IMR-90 (cell line): ENCODE measurements at regions not wholly inside any gene's neighbourhood (a gene's known extent, or its start where the extent isn't known, plus 50 kb on each side); places are given as distances from the start of the nearest gene placed in this dataset.
A peak's percentile ranks its signal among the peaks of the same experiment; 100 is the strongest.

Source experiments
- ATAC-seq: fragments of 200-7000 bp; cut with Tn5 transposase; 2 replicates; pipeline ENCODE4 v1.9.1; 2020; ENCODE audit warnings: low read depth, mild to moderate bottlenecking, moderate library complexity
- BruUV-seq: library from RNA; stranded (reverse); fragments of 400-500 nt; replicated peaks from 2 replicates; lab custom pipeline; 2021; lab: Mats Ljungman, UMichigan
- CTCF ChIA-PET: fragments of 300-600 bp; formaldehyde crosslinking; extraction: SDS; loops from one replicate; lab custom pipeline; 2021; ENCODE audit warnings: antibody characterized with exemption; lab: Yijun Ruan, JAX
- POLR2A ChIA-PET: fragments of 300-600 bp; sonication (Branson Sonifier 250); formaldehyde crosslinking; loops from one replicate; lab custom pipeline; 2022; ENCODE audit warnings: antibody characterized with exemption; ENCODE audit not compliant: unreplicated experiment; lab: Charles Lee
- DNase-seq: peaks from one replicate; pipeline ENCODE4 v3.0.0; 2013
- H2AFZ ChIP-seq: replicated peaks from 2 replicates; pipeline ENCODE3; 2013; ENCODE audit warnings: low read length, mild to moderate bottlenecking; ENCODE audit not compliant: poor library complexity
- H2AK5ac ChIP-seq: 2 replicates; pipeline ENCODE4 v1.6.1; 2013; ENCODE audit warnings: low read depth, low read length, inconsistent platforms
- H2AK9ac ChIP-seq: replicated peaks from 2 replicates; pipeline ENCODE3; 2013; ENCODE audit warnings: mild to moderate bottlenecking, low read depth, low read length, moderate library complexity; ENCODE audit not compliant: poor library complexity
- H2BK120ac ChIP-seq: 2 replicates; pipeline ENCODE4 v1.6.1; 2013; ENCODE audit warnings: low read depth, low read length, inconsistent platforms
- H2BK15ac ChIP-seq: 3 replicates; pipeline ENCODE4 v1.6.1; 2013; ENCODE audit warnings: low read depth, low read length, inconsistent platforms
- H2BK20ac ChIP-seq: 2 replicates; pipeline ENCODE4 v1.6.1; 2013; ENCODE audit warnings: low read depth, mild to moderate bottlenecking, inconsistent platforms, low read length, moderate library complexity
- H2BK5ac ChIP-seq: 2 replicates; pipeline ENCODE4 v1.6.1; 2013; ENCODE audit warnings: mild to moderate bottlenecking, low read depth, low read length, inconsistent platforms; ENCODE audit not compliant: poor library complexity, severe bottlenecking
- H3K14ac ChIP-seq: replicated peaks from 2 replicates; pipeline ENCODE4 v1.6.1; 2013; ENCODE audit warnings: low read depth, low read length, inconsistent platforms
- H3K18ac ChIP-seq: 2 replicates; pipeline ENCODE4 v1.6.1; 2013; ENCODE audit warnings: low read depth, low read length, control low read depth
- H3K23ac ChIP-seq: 2 replicates; pipeline ENCODE4 v1.6.1; 2013; ENCODE audit warnings: low read depth, low read length, inconsistent platforms
- H3K27ac ChIP-seq: 2 replicates; pipeline ENCODE4 v1.5.1; 2013; ENCODE audit warnings: mild to moderate bottlenecking, control low read depth, low read length; ENCODE audit not compliant: insufficient read depth
- H3K27me3 ChIP-seq: 2 replicates; pipeline ENCODE4 v1.6.1; 2013; ENCODE audit warnings: low read length; ENCODE audit not compliant: control insufficient read depth, insufficient read depth
- H3K36me3 ChIP-seq: 2 replicates; pipeline ENCODE4 v1.6.1; 2013; ENCODE audit warnings: low read length, mixed read lengths; ENCODE audit not compliant: control insufficient read depth, insufficient read depth
- H3K4ac ChIP-seq: 2 replicates; pipeline ENCODE4 v1.6.1; 2013; ENCODE audit warnings: low read depth, low read length, inconsistent platforms
- H3K4me1 ChIP-seq: 2 replicates; pipeline ENCODE4 v1.6.1; 2013; ENCODE audit warnings: low read length, mixed read lengths; ENCODE audit not compliant: control insufficient read depth, insufficient read depth
- H3K4me2 ChIP-seq: 2 replicates; pipeline ENCODE4 v1.6.1; 2013; ENCODE audit warnings: low read depth, mild to moderate bottlenecking, control low read depth, low read length, moderate library complexity
- H3K4me3 ChIP-seq: 2 replicates; pipeline ENCODE4 v1.5.1; 2013; ENCODE audit warnings: low read depth, mild to moderate bottlenecking, control low read depth, low read length, moderate library complexity; ENCODE audit not compliant: insufficient read depth
- H3K56ac ChIP-seq: 2 replicates; pipeline ENCODE4 v1.6.1; 2013; ENCODE audit warnings: low read length, inconsistent platforms; ENCODE audit not compliant: insufficient read depth; ENCODE audit errors: extremely low read depth
- H3K79me1 ChIP-seq, 2 experiments: 2 replicates each; pipeline ENCODE4 v1.6.1; 2013; ENCODE audit warnings: low read length in 2 of 2, inconsistent platforms in 1 of 2, low read depth in 1 of 2
- H3K9ac ChIP-seq: 2 replicates; pipeline ENCODE4 v1.6.1; 2013; ENCODE audit warnings: low read depth, low read length, control low read depth
- H3K9me1 ChIP-seq: 2 replicates; pipeline ENCODE4 v1.6.1; 2013; ENCODE audit warnings: low read length, inconsistent platforms; ENCODE audit not compliant: insufficient read depth
- H3K9me3 ChIP-seq: 2 replicates; pipeline ENCODE4 v1.6.1; 2013; ENCODE audit warnings: low read length; ENCODE audit not compliant: control insufficient read depth, insufficient read depth
- H4K20me1 ChIP-seq: 2 replicates; pipeline ENCODE4 v1.6.1; 2013; ENCODE audit warnings: low read length, inconsistent platforms; ENCODE audit not compliant: insufficient read depth
- H4K5ac ChIP-seq: 2 replicates; pipeline ENCODE4 v1.6.1; 2013; ENCODE audit warnings: mild to moderate bottlenecking, low read depth, low read length, control low read depth
- H4K8ac ChIP-seq, 2 experiments: 2 replicates each; pipeline ENCODE4 v1.6.1; 2013; ENCODE audit warnings: low read depth in 2 of 2, low read length in 2 of 2, control low read depth in 1 of 2, inconsistent platforms in 1 of 2
- H4K91ac ChIP-seq: 2 replicates; pipeline ENCODE4 v1.6.1; 2013; ENCODE audit warnings: low read depth, low read length, inconsistent platforms; ENCODE audit not compliant: insufficient read depth
- BHLHE40 ChIP-seq: fragments of 150-350 bp; IDR thresholded peaks from 2 replicates; pipeline ENCODE4 v1.6.1; 2016; ENCODE audit warnings: mild to moderate bottlenecking, low read depth, low read length
- CEBPB ChIP-seq: IDR thresholded peaks from 2 replicates; pipeline ENCODE4 v1.6.1; 2012; ENCODE audit warnings: low read depth, low read length, improper control_type of control experiment
- CHD1 ChIP-seq: IDR thresholded peaks from 2 replicates; pipeline ENCODE4 v1.6.1; 2012; ENCODE audit warnings: low read depth, low read length, improper control_type of control experiment
- CTCF ChIP-seq: conservative IDR thresholded peaks from 2 replicates; pipeline ENCODE4 v1.5.1; 2012; ENCODE audit warnings: mild to moderate bottlenecking, low read depth, low read length, improper control_type of control experiment
- ELK1 ChIP-seq: fragments of 150-350 bp; IDR thresholded peaks from 2 replicates; pipeline ENCODE4 v1.6.1; 2016; ENCODE audit warnings: low read depth, mild to moderate bottlenecking, low read length, moderate library complexity, borderline replicate concordance
- FOS ChIP-seq: fragments of 150-350 bp; IDR thresholded peaks from 2 replicates; pipeline ENCODE4 v1.6.1; 2016; ENCODE audit warnings: low read depth, low read length
- MAFK ChIP-seq: IDR thresholded peaks from 2 replicates; pipeline ENCODE4 v1.6.1; 2012; ENCODE audit warnings: low read depth, low read length, improper control_type of control experiment
- MAZ ChIP-seq: IDR thresholded peaks from 2 replicates; pipeline ENCODE4 v1.6.1; 2012; ENCODE audit warnings: low read depth, mild to moderate bottlenecking, low read length, improper control_type of control experiment, moderate library complexity, borderline replicate concordance
- MXI1 ChIP-seq: IDR thresholded peaks from 2 replicates; pipeline ENCODE4 v1.6.1; 2012; ENCODE audit warnings: low read depth, mild to moderate bottlenecking, low read length, moderate library complexity, borderline replicate concordance
- NFE2L2 ChIP-seq: fragments of 150-350 bp; IDR thresholded peaks from 2 replicates; pipeline ENCODE4 v1.6.1; 2016; ENCODE audit warnings: low read depth, mild to moderate bottlenecking, low read length
- POLR2A ChIP-seq: IDR thresholded peaks from 2 replicates; pipeline ENCODE4 v1.6.1; 2012; ENCODE audit warnings: mild to moderate bottlenecking, low read depth, low read length
- RAD21 ChIP-seq: IDR thresholded peaks from 2 replicates; pipeline ENCODE4 v1.6.1; 2012; ENCODE audit warnings: low read length, improper control_type of control experiment
- RFX5 ChIP-seq: IDR thresholded peaks from 2 replicates; pipeline ENCODE4 v1.8.0; 2012; ENCODE audit warnings: low read depth, mild to moderate bottlenecking, low read length, moderate library complexity
- SMC3 ChIP-seq: fragments of 150-350 bp; IDR thresholded peaks from 2 replicates; pipeline ENCODE4 v1.6.1; 2016; ENCODE audit warnings: low read depth, mild to moderate bottlenecking, antibody characterized with exemption, low read length, moderate library complexity
- WGBS, 2 experiments: methylation state at CpG; one replicate each; pipeline versions ENCODE4 v1.1.5 to v1.1.7; 2013; ENCODE audit warnings: missing lambda C conversion rate in 2 of 2; ENCODE audit not compliant: insufficient read length in 1 of 2; ENCODE audit errors: extremely low coverage in 2 of 2; 5-methylcytosine and 5-hydroxymethylcytosine counted together
- dilution Hi-C: fragments of 300-500 bp; cut with HindIII; formaldehyde crosslinking; loops from one replicate; pipeline ENCODE4 v1.14.3; 2018; ENCODE audit warnings: low sequenced_read_pairs; ENCODE audit not compliant: unreplicated experiment
- in situ Hi-C: fragments of 300-500 bp; cut with MboI; formaldehyde crosslinking; loops from 3 replicates; pipeline ENCODE4 v1.14.3; 2019; ENCODE audit warnings: low sequenced_read_pairs, inconsistent platforms, mixed read lengths
- intact Hi-C: fragments of 100-400 bp; cut with micrococcal nuclease; formaldehyde crosslinking; loops from 2 replicates; pipeline ENCODE4 v1.10.0; 2022

GRCh38 chr1:192489047-192489446, 86.5 kb upstream of the RGS1 start:
- Histone ChIP-seq H3K27me3 (no peaks in the 10 kb centered on the region), H3K36me3 (no peaks in the 10 kb centered on the region), H3K4me2 (no peak overlapping the region), H2AK5ac (no peak overlapping the region), H2BK5ac (peak overlapping the region; percentile 45), H3K4me3 (no peak overlapping the region), H2BK15ac (peak overlapping the region; percentile 87; the same call in 1 of the 3 replicates), H3K27ac (peak overlapping the region; percentile 4; the same call in 1 of the 2 replicates), H3K56ac (no peak overlapping the region), H4K8ac (no peak overlapping the region), H3K9ac (no peak overlapping the region), H4K5ac (no peak overlapping the region), H4K20me1 (no peaks in the 10 kb centered on the region), H3K18ac (0 out of 2 replicates have a peak overlapping the region, but pooled peaks have one; percentile 1), H3K9me3 (no peaks in the 10 kb centered on the region), H3K9me1 (no peaks in the 10 kb centered on the region; the same call in 1 of the 2 replicates), H4K91ac (no peak overlapping the region), H2AFZ (no peak overlapping the region), H3K79me1 (no peaks in the 10 kb centered on the region), H3K4me1 (0 out of 2 replicates have a peak, but pooled peaks cover 2% of the 10 kb centered on the region), H2BK120ac (peak overlapping the region; percentile 11; the same call in 1 of the 2 replicates), H3K14ac (no peak overlapping the region), H2AK9ac (no peak overlapping the region), H3K23ac (no peak overlapping the region), H2BK20ac (peak overlapping the region; percentile 32; the same call in 1 of the 2 replicates), H3K4ac (peak overlapping the region; percentile 31; the same call in 1 of the 2 replicates)
- in situ Hi-C loops (loop anchor here (10.0 kb wide), 1 partner anchor 46 kb away; no protein-coding TSS in a partner anchor), dilution Hi-C loops (loop anchor here (25.0 kb wide), 1 partner anchor 523 kb away; no protein-coding TSS in a partner anchor), intact Hi-C loops (loop anchor here (5.0 kb wide), 2 partner anchors 48 to 213 kb away; no protein-coding TSS in a partner anchor)
- no peak for TF ChIP-seq BHLHE40
- TF ChIP-seq NFE2L2 = no peak
- TF ChIP-seq SMC3 = no peak
- TF ChIP-seq RAD21 = no peak
- no peak for TF ChIP-seq RFX5
- no peak for TF ChIP-seq MXI1
- TF ChIP-seq ELK1 = no peak
- TF ChIP-seq MAZ = no peak
- TF ChIP-seq POLR2A = no peak
- no peak for TF ChIP-seq CEBPB
- TF ChIP-seq CTCF = no peak
- no peak for TF ChIP-seq MAFK
- TF ChIP-seq FOS = no peak
- TF ChIP-seq CHD1 = no peak
- no TSS peak for BruUV-seq
- WGBS, 2 experiments = no CpG with 5 or more reads among the region's 1 CpG
- ATAC-seq = no peak
- peak; percentile 40 for DNase-seq
- ChIA-PET POLR2A (no interaction called here), CTCF (interaction anchor here (1.5 kb wide), 1 partner anchor 123 kb away, joined by 3 read pairs; no protein-coding TSS in a partner anchor)
